ENCODE measurements at regions not wholly inside any gene's neighbourhood (a gene's known extent, or its start where the extent isn't known, plus 50 kb on each side); places are given as distances from the start of the nearest gene placed in this dataset.

- H3K4me3 ChIP-seq = no peak overlapping the region
- WGBS (ENCODE audit: insufficient coverage, low coverage, low lambda C conversion rate, missing lambda C conversion rate) = 80% methylated on average over 6 of the region's 7 CpGs
- H3K9me3 ChIP-seq = no peaks in the 10 kb centered on the region
- H3K27ac ChIP-seq = no peak overlapping the region
- ATAC-seq = no peak
- peaks cover 0 to 3% (median 0%) of the 10 kb centered on the region in 4 donors for H3K4me1 ChIP-seq
- no peaks in the 10 kb centered on the region for H3K27me3 ChIP-seq
- intact Hi-C loops (cut with DNase I) = no loop called here
- H3K36me3 ChIP-seq = no peaks in the 10 kb centered on the region
- TF ChIP-seq CTCF (IDR thresholded peaks at IDR 0.05) (no peak), POLR2A (IDR thresholded peaks at IDR 0.05) (no peak)
- DNase-seq = no peak
Observed at GRCh38 chrX:10043386-10043785, 76.2 kb downstream of the CLDN34 start.

- H3K4me1 ChIP-seq = no peaks in the 10 kb centered on the region
- WGBS (ENCODE audit: insufficient coverage, low coverage, low lambda C conversion rate, missing lambda C conversion rate) = 70% methylated on average over 3 of the region's 5 CpGs
- no peaks in the 10 kb centered on the region for H3K36me3 ChIP-seq
- no peak for ATAC-seq
- intact Hi-C loops (cut with DNase I) = no loop called here
- H3K27ac ChIP-seq = no peak overlapping the region
- TF ChIP-seq POLR2A (IDR thresholded peaks at IDR 0.05) (no peak), CTCF (IDR thresholded peaks at IDR 0.05) (no peak)
- H3K4me3 ChIP-seq = no peak overlapping the region
- no peaks in the 10 kb centered on the region for H3K27me3 ChIP-seq
- no peak for DNase-seq
- no peaks in the 10 kb centered on the region for H3K9me3 ChIP-seq
Observed at GRCh38 chrX:10044021-10044420, 76.9 kb downstream of the CLDN34 start.

- TF ChIP-seq CTCF (IDR thresholded peaks at IDR 0.05) (no peak), POLR2A (IDR thresholded peaks at IDR 0.05) (no peak)
- ATAC-seq (no peak), DNase-seq (no peak)
- H3K4me1 ChIP-seq = no peaks in the 10 kb centered on the region
- H3K4me3 ChIP-seq = no peak overlapping the region
- H3K27ac ChIP-seq = no peak overlapping the region
- WGBS (ENCODE audit: insufficient coverage, low coverage, low lambda C conversion rate, missing lambda C conversion rate) = 81% methylated on average over 6 of the region's 13 CpGs
- no peaks in the 10 kb centered on the region for H3K9me3 ChIP-seq
- H3K27me3 ChIP-seq = no peaks in the 10 kb centered on the region
- intact Hi-C loops (cut with DNase I) = no loop called here
- no peaks in the 10 kb centered on the region for H3K36me3 ChIP-seq
Observed at GRCh38 chrX:10045327-10046000, 78.3 kb downstream of the CLDN34 start.

- Histone ChIP-seq H3K27ac (no peak overlapping the region), H3K9me3 (no peaks in the 10 kb centered on the region), H3K4me3 (no peak overlapping the region), H3K27me3 (no peaks in the 10 kb centered on the region), H3K36me3 (no peaks in the 10 kb centered on the region), H3K4me1 (no peaks in the 10 kb centered on the region)
- TF ChIP-seq CTCF (IDR thresholded peaks at IDR 0.05) (no peak), POLR2A (IDR thresholded peaks at IDR 0.05) (no peak)
- intact Hi-C loops (cut with DNase I) = no loop called here
- DNase-seq = no peak
- WGBS (ENCODE audit: insufficient coverage, low coverage, low lambda C conversion rate, missing lambda C conversion rate) = 73% methylated on average over 3 of the region's 7 CpGs
- no peak for ATAC-seq
Observed at GRCh38 chrX:10047133-10047532, 80.0 kb downstream of the CLDN34 start.

- intact Hi-C loops (cut with DNase I) = no loop called here
- Histone ChIP-seq H3K4me3 (no peak overlapping the region), H3K36me3 (no peaks in the 10 kb centered on the region), H3K27ac (no peak overlapping the region), H3K4me1 (no peaks in the 10 kb centered on the region), H3K27me3 (no peaks in the 10 kb centered on the region), H3K9me3 (no peaks in the 10 kb centered on the region)
- ATAC-seq (no peak), DNase-seq (no peak)
- no peak for TF ChIP-seq CTCF (IDR thresholded peaks at IDR 0.05)
- TF ChIP-seq POLR2A (IDR thresholded peaks at IDR 0.05) = no peak
- 52% methylated on average over 6 of the region's 6 CpGs for WGBS (ENCODE audit: insufficient coverage, low coverage, low lambda C conversion rate, missing lambda C conversion rate)
Observed at GRCh38 chrX:10047631-10048030, 80.5 kb downstream of the CLDN34 start.
